ENCODE measurements at regions not wholly inside any gene's neighbourhood (a gene's known extent, or its start where the extent isn't known, plus 50 kb on each side); places are given as distances from the start of the nearest gene placed in this dataset.
A peak's percentile ranks its signal among the peaks of the same experiment; 100 is the strongest.

GRCh38 chr16:86632206-86632605 is 53.9 kb downstream of the FOXL1 start:
- peak overlapping the region; percentile 20 for H3K18ac ChIP-seq (ENCODE audit: low read length)
- no peak overlapping the region for H2BK15ac ChIP-seq (ENCODE audit: low read length)
- H3K9me3 ChIP-seq (replicated peaks in 1 of 2; ENCODE audit: control insufficient read depth in 2 of 2, insufficient read depth in 1 of 2, low read depth in 1 of 2, low read length in 2 of 2): no peaks in the 10 kb centered on the region
- no peak overlapping the region for H3K4me2 ChIP-seq (ENCODE audit: insufficient read depth, low read length, poor library complexity, severe bottlenecking)
- H4K8ac ChIP-seq (ENCODE audit: low read depth, low read length): no peak overlapping the region
- no peak overlapping the region for H3K9ac ChIP-seq (ENCODE audit: low read depth, low read length, poor library complexity)
- no peak overlapping the region for H2BK120ac ChIP-seq (ENCODE audit: low read depth, low read length)
- H3K4ac ChIP-seq (ENCODE audit: low read length): no peak overlapping the region
- no peak overlapping the region for H3K27ac ChIP-seq (replicated peaks; ENCODE audit: low read length)
- no peak overlapping the region for H4K91ac ChIP-seq (ENCODE audit: low read depth, low read length, poor library complexity)
- H3K36me3 ChIP-seq (replicated peaks in 1 of 2; ENCODE audit: control insufficient read depth in 2 of 2, insufficient read depth in 2 of 2, low read length in 2 of 2): no peaks in the 10 kb centered on the region
- H3K4me1 ChIP-seq (ENCODE audit: control insufficient read depth in 2 of 2, insufficient read depth in 1 of 2, low read depth in 1 of 2, low read length in 2 of 2): peaks cover 3 to 7% of the 10 kb centered on the region in 2 donors
- H3K14ac ChIP-seq (ENCODE audit: low read length): no peak overlapping the region
- H2AK5ac ChIP-seq (ENCODE audit: low read depth, low read length): peak overlapping the region; percentile 3
- peak overlapping the region in 1 of 2 donors; percentile 48 for H3K4me3 ChIP-seq (ENCODE audit: low read length in 2 of 2)
- H3K27me3 ChIP-seq (ENCODE audit: control insufficient read depth in 3 of 3, insufficient read depth in 3 of 3, low read depth in 1 of 3, low read length in 3 of 3): peaks cover 0 to 3% (median 0%) of the 10 kb centered on the region in 3 experiments
- no peak for DNase-seq (ENCODE audit: low spot score)
- no peak overlapping the region for H3K23ac ChIP-seq (ENCODE audit: low read depth, low read length, poor library complexity)
- WGBS, 2 donors (ENCODE audit: extremely low coverage in 2 of 2, insufficient read length in 2 of 2, insufficient replicate concordance in 1 of 2): no CpG with 5 or more reads among the region's 16 CpGs
- no peak overlapping the region for H2BK12ac ChIP-seq (ENCODE audit: low read length)
- H3K79me1 ChIP-seq (ENCODE audit: low read depth, low read length): no peaks in the 10 kb centered on the region
- H2BK5ac ChIP-seq (ENCODE audit: low read length): no peak overlapping the region
- no peak overlapping the region for H2AFZ ChIP-seq (ENCODE audit: low read length)

GRCh38 chr16:86632944-86633343 is 54.6 kb downstream of the FOXL1 start:
- no peak for DNase-seq (ENCODE audit: low spot score)
- H3K9me3 ChIP-seq (replicated peaks in 1 of 2; ENCODE audit: control insufficient read depth in 2 of 2, insufficient read depth in 1 of 2, low read depth in 1 of 2, low read length in 2 of 2): no peaks in the 10 kb centered on the region
- H3K14ac ChIP-seq (ENCODE audit: low read length): no peak overlapping the region
- no peak overlapping the region for H4K8ac ChIP-seq (ENCODE audit: low read depth, low read length)
- no CpG with 5 or more reads among the region's 8 CpGs for WGBS, 2 donors (ENCODE audit: extremely low coverage in 2 of 2, insufficient read length in 2 of 2, insufficient replicate concordance in 1 of 2)
- peaks cover 0 to 3% (median 0%) of the 10 kb centered on the region in 3 experiments for H3K27me3 ChIP-seq (ENCODE audit: control insufficient read depth in 3 of 3, insufficient read depth in 3 of 3, low read depth in 1 of 3, low read length in 3 of 3)
- no peak overlapping the region for H2BK5ac ChIP-seq (ENCODE audit: low read length)
- H3K4ac ChIP-seq (ENCODE audit: low read length): no peak overlapping the region
- no peak overlapping the region for H4K91ac ChIP-seq (ENCODE audit: low read depth, low read length, poor library complexity)
- H3K4me2 ChIP-seq (ENCODE audit: insufficient read depth, low read length, poor library complexity, severe bottlenecking): no peak overlapping the region
- no peak overlapping the region for H2BK120ac ChIP-seq (ENCODE audit: low read depth, low read length)
- no peak overlapping the region for H2BK15ac ChIP-seq (ENCODE audit: low read length)
- H2AK5ac ChIP-seq (ENCODE audit: low read depth, low read length): no peak overlapping the region
- no peaks in the 10 kb centered on the region for H3K36me3 ChIP-seq (replicated peaks in 1 of 2; ENCODE audit: control insufficient read depth in 2 of 2, insufficient read depth in 2 of 2, low read length in 2 of 2)
- no peaks in the 10 kb centered on the region for H3K79me1 ChIP-seq (ENCODE audit: low read depth, low read length)
- no peak overlapping the region for H2BK12ac ChIP-seq (ENCODE audit: low read length)
- H3K18ac ChIP-seq (ENCODE audit: low read length): no peak overlapping the region
- H3K23ac ChIP-seq (ENCODE audit: low read depth, low read length, poor library complexity): no peak overlapping the region
- peaks cover 3 to 7% of the 10 kb centered on the region in 2 donors for H3K4me1 ChIP-seq (ENCODE audit: control insufficient read depth in 2 of 2, insufficient read depth in 1 of 2, low read depth in 1 of 2, low read length in 2 of 2)
- H3K27ac ChIP-seq (replicated peaks; ENCODE audit: low read length): no peak overlapping the region
- no peak overlapping the region for H3K4me3 ChIP-seq (ENCODE audit: low read length in 2 of 2)
- no peak overlapping the region for H3K9ac ChIP-seq (ENCODE audit: low read depth, low read length, poor library complexity)
- no peak overlapping the region for H2AFZ ChIP-seq (ENCODE audit: low read length)

GRCh38 chr16:86634292-86634691 is 55.9 kb downstream of the FOXL1 start:
- H3K4me3 ChIP-seq (ENCODE audit: low read length in 2 of 2): no peak overlapping the region
- no CpG with 5 or more reads among the region's 1 CpG for WGBS, 2 donors (ENCODE audit: extremely low coverage in 2 of 2, insufficient read length in 2 of 2, insufficient replicate concordance in 1 of 2)
- DNase-seq (ENCODE audit: low spot score): no peak
- peaks cover 3 to 7% of the 10 kb centered on the region in 2 donors for H3K4me1 ChIP-seq (ENCODE audit: control insufficient read depth in 2 of 2, insufficient read depth in 1 of 2, low read depth in 1 of 2, low read length in 2 of 2)
- H3K27ac ChIP-seq (replicated peaks; ENCODE audit: low read length): no peak overlapping the region
- no peak overlapping the region for H2BK5ac ChIP-seq (ENCODE audit: low read length)
- H3K79me1 ChIP-seq (ENCODE audit: low read depth, low read length): no peaks in the 10 kb centered on the region
- H3K9ac ChIP-seq (ENCODE audit: low read depth, low read length, poor library complexity): no peak overlapping the region
- no peak overlapping the region for H2BK120ac ChIP-seq (ENCODE audit: low read depth, low read length)
- H3K18ac ChIP-seq (ENCODE audit: low read length): no peak overlapping the region
- no peak overlapping the region for H2BK15ac ChIP-seq (ENCODE audit: low read length)
- H3K4me2 ChIP-seq (ENCODE audit: insufficient read depth, low read length, poor library complexity, severe bottlenecking): no peak overlapping the region
- no peaks in the 10 kb centered on the region for H3K9me3 ChIP-seq (replicated peaks in 1 of 2; ENCODE audit: control insufficient read depth in 2 of 2, insufficient read depth in 1 of 2, low read depth in 1 of 2, low read length in 2 of 2)
- no peak overlapping the region for H4K8ac ChIP-seq (ENCODE audit: low read depth, low read length)
- no peak overlapping the region for H2BK12ac ChIP-seq (ENCODE audit: low read length)
- no peak overlapping the region for H3K23ac ChIP-seq (ENCODE audit: low read depth, low read length, poor library complexity)
- no peaks in the 10 kb centered on the region for H3K36me3 ChIP-seq (replicated peaks in 1 of 2; ENCODE audit: control insufficient read depth in 2 of 2, insufficient read depth in 2 of 2, low read length in 2 of 2)
- no peak overlapping the region for H2AK5ac ChIP-seq (ENCODE audit: low read depth, low read length)
- H3K4ac ChIP-seq (ENCODE audit: low read length): no peak overlapping the region
- no peak overlapping the region for H3K14ac ChIP-seq (ENCODE audit: low read length)
- H4K91ac ChIP-seq (ENCODE audit: low read depth, low read length, poor library complexity): no peak overlapping the region
- peaks cover 0 to 3% (median 0%) of the 10 kb centered on the region in 3 experiments for H3K27me3 ChIP-seq (ENCODE audit: control insufficient read depth in 3 of 3, insufficient read depth in 3 of 3, low read depth in 1 of 3, low read length in 3 of 3)
- no peak overlapping the region for H2AFZ ChIP-seq (ENCODE audit: low read length)

- H3K4me3 ChIP-seq (ENCODE audit: low read length in 2 of 2): no peak overlapping the region
- peaks cover 0 to 3% (median 0%) of the 10 kb centered on the region in 3 experiments for H3K27me3 ChIP-seq (ENCODE audit: control insufficient read depth in 3 of 3, insufficient read depth in 3 of 3, low read depth in 1 of 3, low read length in 3 of 3)
- no peak overlapping the region for H3K23ac ChIP-seq (ENCODE audit: low read depth, low read length, poor library complexity)
- H3K4ac ChIP-seq (ENCODE audit: low read length): no peak overlapping the region
- no CpG with 5 or more reads among the region's 9 CpGs for WGBS, 2 donors (ENCODE audit: extremely low coverage in 2 of 2, insufficient read length in 2 of 2, insufficient replicate concordance in 1 of 2)
- H3K14ac ChIP-seq (ENCODE audit: low read length): no peak overlapping the region
- no peak overlapping the region for H3K4me2 ChIP-seq (ENCODE audit: insufficient read depth, low read length, poor library complexity, severe bottlenecking)
- no peaks in the 10 kb centered on the region for H3K9me3 ChIP-seq (replicated peaks in 1 of 2; ENCODE audit: control insufficient read depth in 2 of 2, insufficient read depth in 1 of 2, low read depth in 1 of 2, low read length in 2 of 2)
- no peak overlapping the region for H2AFZ ChIP-seq (ENCODE audit: low read length)
- H3K36me3 ChIP-seq (replicated peaks in 1 of 2; ENCODE audit: control insufficient read depth in 2 of 2, insufficient read depth in 2 of 2, low read length in 2 of 2): no peaks in the 10 kb centered on the region
- H2AK5ac ChIP-seq (ENCODE audit: low read depth, low read length): no peak overlapping the region
- no peak overlapping the region for H4K8ac ChIP-seq (ENCODE audit: low read depth, low read length)
- no peak overlapping the region for H3K18ac ChIP-seq (ENCODE audit: low read length)
- H3K9ac ChIP-seq (ENCODE audit: low read depth, low read length, poor library complexity): no peak overlapping the region
- H2BK5ac ChIP-seq (ENCODE audit: low read length): no peak overlapping the region
- no peaks in the 10 kb centered on the region for H3K79me1 ChIP-seq (ENCODE audit: low read depth, low read length)
- H3K4me1 ChIP-seq (ENCODE audit: control insufficient read depth in 2 of 2, insufficient read depth in 1 of 2, low read depth in 1 of 2, low read length in 2 of 2): peaks cover 3 to 7% of the 10 kb centered on the region in 2 donors
- H3K27ac ChIP-seq (replicated peaks; ENCODE audit: low read length): peak overlapping the region; percentile 71
- H2BK12ac ChIP-seq (ENCODE audit: low read length): no peak overlapping the region
- no peak for DNase-seq (ENCODE audit: low spot score)
- no peak overlapping the region for H4K91ac ChIP-seq (ENCODE audit: low read depth, low read length, poor library complexity)
- no peak overlapping the region for H2BK120ac ChIP-seq (ENCODE audit: low read depth, low read length)
- H2BK15ac ChIP-seq (ENCODE audit: low read length): no peak overlapping the region
Measured at GRCh38 chr16:86635176-86635876, 57.0 kb downstream of the FOXL1 start.
